Upper lobe of left lung (tissue), 6 donors: ENCODE measurements at regions not wholly inside any gene's neighbourhood (a gene's known extent, or its start where the extent isn't known, plus 50 kb on each side); places are given as distances from the start of the nearest gene placed in this dataset.

ENCODE experiments used
- ATAC-seq, 2 donors: fragments of 200-7000 bp; cut with Tn5 transposase; one replicate each; pipeline ENCODE4 v1.9.1; 2022; ENCODE audit warnings: mild to moderate bottlenecking in 2 of 2, moderate library complexity in 2 of 2; ENCODE audit not compliant: low FRiP score in 2 of 2
- DNase-seq, 2 donors: peaks; one replicate each; pipeline ENCODE4 v3.0.0-alpha.2; 2019 to 2020
- H3K27ac ChIP-seq, 4 donors: fragments of 200-600 bp; sonication (generic); one replicate each; pipeline ENCODE4 v1.5.1; 2016 to 2019
- H3K27me3 ChIP-seq, 4 donors: fragments of 200-600 bp; sonication (generic); one replicate each; pipeline ENCODE4 v1.5.1; 2017 to 2019
- H3K36me3 ChIP-seq, 4 donors: fragments of 200-600 bp; sonication (generic); one replicate each; pipeline ENCODE4 v1.5.1; 2016 to 2019
- H3K4me1 ChIP-seq, 4 donors: fragments of 200-600 bp; sonication (generic); one replicate each; pipeline ENCODE4 v1.5.1; 2018 to 2019
- H3K4me3 ChIP-seq, 4 donors: fragments of 200-600 bp; sonication (generic); one replicate each; pipeline ENCODE4 v1.5.1; 2017 to 2019; ENCODE audit warnings: mild to moderate bottlenecking in 2 of 4, moderate library complexity in 1 of 4
- H3K9me3 ChIP-seq, 4 donors: fragments of 200-600 bp; sonication (generic); one replicate each; pipeline ENCODE4 v1.5.1; 2018 to 2019
- CTCF ChIP-seq, 6 experiments: fragments of 450-650 bp in 4 of 6; fragments of 200-600 bp in 2 of 6; sonication (generic) in 2 of 6; IDR thresholded peaks; one replicate each; pipeline ENCODE4 v1.5.1; 2016 to 2019; ENCODE audit warnings: antibody characterized with exemption in 6 of 6
- EP300 ChIP-seq, 4 donors: sonication (generic); formaldehyde crosslinking; IDR thresholded peaks; one replicate each; pipeline ENCODE4 v1.5.1; 2017; ENCODE audit warnings: antibody characterized with exemption in 4 of 4, control low read depth in 2 of 4
- POLR2A ChIP-seq, 4 donors: fragments of 450-650 bp; IDR thresholded peaks; one replicate each; pipeline ENCODE4 v1.5.1; 2016 to 2017; ENCODE audit warnings: antibody characterized with exemption in 4 of 4, mild to moderate bottlenecking in 2 of 4
- POLR2AphosphoS5 ChIP-seq, 2 donors: sonication (generic); formaldehyde crosslinking; IDR thresholded peaks; one replicate each; pipeline ENCODE4 v1.5.1; 2017; ENCODE audit warnings: antibody characterized with exemption in 2 of 2
- WGBS, 2 donors: methylation state at CpG; one replicate each; pipeline ENCODE4 v1.1.5; 2017 to 2018; 5-methylcytosine and 5-hydroxymethylcytosine counted together
- donor health status: DM: no; HTN: no; CAD: no; lungs with moderate emphysema.
- donor health status: DM: no; HTN: yes; CAD: no; lungs with severe emphysema.

GRCh38 chr7:4343272-4344247 lies 338.5 kb upstream of the FOXK1 start:
- peaks cover 0 to 13% (median 0%) of the 10 kb centered on the region in 4 donors for H3K9me3 ChIP-seq
- H3K4me1 ChIP-seq, result no peaks in the 10 kb centered on the region
- WGBS, 2 donors, result 79 to 80% methylated on average over 24 of the region's 24 CpGs
- no peaks in the 10 kb centered on the region for H3K36me3 ChIP-seq
- no peak for TF ChIP-seq POLR2AphosphoS5 (IDR thresholded peaks at IDR 0.05)
- DNase-seq (no peak), ATAC-seq (no peak)
- no peak overlapping the region for H3K27ac ChIP-seq
- no peak overlapping the region for H3K4me3 ChIP-seq
- H3K27me3 ChIP-seq, result no peaks in the 10 kb centered on the region

- WGBS, 2 donors, result 89 to 95% methylated on average over 5 of the region's 5 CpGs
- Histone ChIP-seq H3K4me1 (no peaks in the 10 kb centered on the region), H3K27me3 (no peaks in the 10 kb centered on the region), H3K4me3 (no peak overlapping the region), H3K9me3 (peaks cover 0 to 13% (median 0%) of the 10 kb centered on the region in 4 donors), H3K27ac (no peak overlapping the region), H3K36me3 (no peaks in the 10 kb centered on the region)
- TF ChIP-seq POLR2A (IDR thresholded peaks at IDR 0.05) (no peak), POLR2AphosphoS5 (IDR thresholded peaks at IDR 0.05) (no peak), CTCF (IDR thresholded peaks at IDR 0.05) (no peak), EP300 (IDR thresholded peaks at IDR 0.05) (no peak)
- ATAC-seq, result no peak
- DNase-seq, result no peak
Measured at GRCh38 chr7:4345004-4345403, 337.1 kb upstream of the FOXK1 start.

- DNase-seq (no peak), ATAC-seq (no peak)
- TF ChIP-seq EP300 (IDR thresholded peaks at IDR 0.05) (no peak), POLR2AphosphoS5 (IDR thresholded peaks at IDR 0.05) (no peak)
- 88% methylated on average over 1 of the region's 1 CpG for WGBS, 2 donors
- Histone ChIP-seq H3K9me3 (peaks cover 0 to 4% (median 0%) of the 10 kb centered on the region in 4 donors), H3K4me3 (no peak overlapping the region), H3K36me3 (no peaks in the 10 kb centered on the region), H3K4me1 (no peaks in the 10 kb centered on the region), H3K27me3 (no peaks in the 10 kb centered on the region), H3K27ac (no peak overlapping the region)
Measured at GRCh38 chr7:4352069-4352468, 330.0 kb upstream of the FOXK1 start.

- 79 to 89% methylated on average over 5 of the region's 5 CpGs for WGBS, 2 donors
Measured at GRCh38 chr7:4361774-4362173, 320.3 kb upstream of the FOXK1 start.

GRCh38 chr7:4383584-4383983 lies 298.5 kb upstream of the FOXK1 start:
- Histone ChIP-seq H3K4me1 (no peaks in the 10 kb centered on the region), H3K4me3 (no peak overlapping the region), H3K36me3 (no peaks in the 10 kb centered on the region), H3K9me3 (peaks cover 0 to 4% (median 0%) of the 10 kb centered on the region in 4 donors), H3K27me3 (no peaks in the 10 kb centered on the region), H3K27ac (no peak overlapping the region)
- no peak for TF ChIP-seq POLR2AphosphoS5 (IDR thresholded peaks at IDR 0.05)
- TF ChIP-seq CTCF (IDR thresholded peaks at IDR 0.05), result no peak
- no peak for TF ChIP-seq EP300 (IDR thresholded peaks at IDR 0.05)
- no peak for TF ChIP-seq POLR2A (IDR thresholded peaks at IDR 0.05)
- 84 to 85% methylated on average over 12 of the region's 12 CpGs for WGBS, 2 donors
- no peak for DNase-seq
- no peak for ATAC-seq

More at GRCh38 chr7:4361774-4362173, 320.3 kb upstream of the FOXK1 start:
- H3K36me3 ChIP-seq, result no peaks in the 10 kb centered on the region
- DNase-seq, result no peak
- no peaks in the 10 kb centered on the region for H3K9me3 ChIP-seq
- TF ChIP-seq EP300 (IDR thresholded peaks at IDR 0.05) (no peak), CTCF (IDR thresholded peaks at IDR 0.05) (no peak), POLR2A (IDR thresholded peaks at IDR 0.05) (no peak), POLR2AphosphoS5 (IDR thresholded peaks at IDR 0.05) (no peak)
- no peaks in the 10 kb centered on the region for H3K4me1 ChIP-seq
- H3K27me3 ChIP-seq, result no peaks in the 10 kb centered on the region
- H3K27ac ChIP-seq, result no peak overlapping the region
- no peak overlapping the region for H3K4me3 ChIP-seq
- ATAC-seq, result no peak
